Smooth muscle cell (in vitro differentiated cells): ENCODE measurements at regions not wholly inside any gene's neighbourhood (a gene's known extent, or its start where the extent isn't known, plus 50 kb on each side); places are given as distances from the start of the nearest gene placed in this dataset.

Experiments
- DNase-seq: peaks from one replicate; lab custom pipeline; 2025; ENCODE audit not compliant: unreplicated experiment; lab: John Stamatoyannopoulos, UW
- H2AFZ ChIP-seq: fragments of 200-600 bp; sonication (generic); 2 replicates; pipeline ENCODE4 v1.6.0; 2016; ENCODE audit warnings: antibody characterized with exemption, low read depth, mild to moderate bottlenecking
- H3F3A ChIP-seq: fragments of 200-600 bp; sonication (generic); 2 replicates; pipeline ENCODE4 v1.6.0; 2017; ENCODE audit warnings: antibody characterized with exemption, low read depth
- H3K27ac ChIP-seq: fragments of 200-600 bp; sonication (generic); 2 replicates; pipeline ENCODE4 v1.5.1; 2016; ENCODE audit warnings: low read depth, mild to moderate bottlenecking
- H3K27me3 ChIP-seq: fragments of 200-600 bp; sonication (generic); 2 replicates; pipeline ENCODE4 v1.6.1; 2016; ENCODE audit warnings: low read depth, mild to moderate bottlenecking
- H3K36me3 ChIP-seq: fragments of 200-600 bp; sonication (generic); 2 replicates; pipeline ENCODE4 v1.5.1; 2016; ENCODE audit warnings: low read depth
- H3K4me1 ChIP-seq: fragments of 200-600 bp; sonication (generic); 2 replicates; pipeline ENCODE4 v1.5.1; 2016; ENCODE audit warnings: low read depth
- H3K4me2 ChIP-seq: fragments of 200-600 bp; sonication (generic); 2 replicates; pipeline ENCODE4 v1.6.0; 2016; ENCODE audit warnings: mild to moderate bottlenecking
- H3K4me3 ChIP-seq: fragments of 200-600 bp; sonication (generic); 2 replicates; pipeline ENCODE4 v1.5.1; 2016; ENCODE audit warnings: mild to moderate bottlenecking
- H3K79me2 ChIP-seq: fragments of 200-600 bp; sonication (generic); 2 replicates; pipeline ENCODE4 v1.6.0; 2016; ENCODE audit warnings: low read depth, mild to moderate bottlenecking
- H3K9ac ChIP-seq: fragments of 200-600 bp; sonication (generic); 2 replicates; pipeline ENCODE4 v1.6.0; 2016; ENCODE audit warnings: low read depth
- H3K9me3 ChIP-seq: fragments of 200-600 bp; sonication (generic); replicated peaks from 2 replicates; pipeline ENCODE4 v1.5.1; 2016; ENCODE audit warnings: low read depth
- H4K20me1 ChIP-seq: fragments of 200-600 bp; sonication (generic); 2 replicates; pipeline ENCODE4 v1.6.0; 2016; ENCODE audit warnings: low read depth
- WGBS: methylation state at CpG from one replicate; pipeline ENCODE4 v1.1.7; 2016; ENCODE audit warnings: low lambda C conversion rate; 5-methylcytosine and 5-hydroxymethylcytosine counted together
- TF ChIP-seq, protein P1 (sequence below): fragments of 200-600 bp; sonication (generic); IDR thresholded peaks from 2 replicates; pipeline ENCODE4 v1.5.1; 2017; ENCODE audit warnings: borderline replicate concordance, mild to moderate bottlenecking, antibody characterized with exemption; ENCODE audit not compliant: insufficient read depth, poor library complexity, severe bottlenecking

GRCh38 chr1:82227306-82228095 lies 426.8 kb downstream of the ADGRL2 start:
- H3K27me3 ChIP-seq: no peaks in the 10 kb centered on the region
- H3K9ac ChIP-seq: no peak overlapping the region
- H3K27ac ChIP-seq: no peak overlapping the region
- TF ChIP-seq, protein P1, sequence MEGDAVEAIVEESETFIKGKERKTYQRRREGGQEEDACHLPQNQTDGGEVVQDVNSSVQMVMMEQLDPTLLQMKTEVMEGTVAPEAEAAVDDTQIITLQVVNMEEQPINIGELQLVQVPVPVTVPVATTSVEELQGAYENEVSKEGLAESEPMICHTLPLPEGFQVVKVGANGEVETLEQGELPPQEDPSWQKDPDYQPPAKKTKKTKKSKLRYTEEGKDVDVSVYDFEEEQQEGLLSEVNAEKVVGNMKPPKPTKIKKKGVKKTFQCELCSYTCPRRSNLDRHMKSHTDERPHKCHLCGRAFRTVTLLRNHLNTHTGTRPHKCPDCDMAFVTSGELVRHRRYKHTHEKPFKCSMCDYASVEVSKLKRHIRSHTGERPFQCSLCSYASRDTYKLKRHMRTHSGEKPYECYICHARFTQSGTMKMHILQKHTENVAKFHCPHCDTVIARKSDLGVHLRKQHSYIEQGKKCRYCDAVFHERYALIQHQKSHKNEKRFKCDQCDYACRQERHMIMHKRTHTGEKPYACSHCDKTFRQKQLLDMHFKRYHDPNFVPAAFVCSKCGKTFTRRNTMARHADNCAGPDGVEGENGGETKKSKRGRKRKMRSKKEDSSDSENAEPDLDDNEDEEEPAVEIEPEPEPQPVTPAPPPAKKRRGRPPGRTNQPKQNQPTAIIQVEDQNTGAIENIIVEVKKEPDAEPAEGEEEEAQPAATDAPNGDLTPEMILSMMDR: no peak
- no peaks in the 10 kb centered on the region for H3K4me1 ChIP-seq
- H3K4me3 ChIP-seq: no peak overlapping the region
- 90% methylated on average over 3 of the region's 3 CpGs for WGBS
- H3K4me2 ChIP-seq: no peak overlapping the region
- H3K79me2 ChIP-seq: no peaks in the 10 kb centered on the region
- no peaks in the 10 kb centered on the region for H3K9me3 ChIP-seq
- no peaks in the 10 kb centered on the region for H3F3A ChIP-seq
- peak overlapping the region; percentile 1 for H2AFZ ChIP-seq
- H3K36me3 ChIP-seq: no peaks in the 10 kb centered on the region
- DNase-seq: no peak
- no peaks in the 10 kb centered on the region for H4K20me1 ChIP-seq

DNA sequence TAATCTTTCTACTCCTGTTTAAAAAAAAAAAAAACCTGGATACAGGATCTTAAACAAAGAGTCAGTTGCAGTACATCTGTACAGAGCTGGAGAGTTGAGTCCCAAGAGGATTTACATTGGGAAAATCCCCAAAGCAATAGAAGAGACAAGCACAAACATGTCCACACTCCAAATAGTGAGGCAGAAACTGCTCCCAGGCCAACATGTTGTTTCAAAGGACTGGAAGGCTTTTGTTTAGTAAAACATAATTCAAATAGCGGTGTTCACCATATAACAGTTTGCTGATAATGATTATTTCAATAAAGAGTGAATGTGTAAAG lies 425.4 kb downstream of the ADGRL2 start:
- 78% methylated on average over 1 of the region's 1 CpG for WGBS

DNA sequence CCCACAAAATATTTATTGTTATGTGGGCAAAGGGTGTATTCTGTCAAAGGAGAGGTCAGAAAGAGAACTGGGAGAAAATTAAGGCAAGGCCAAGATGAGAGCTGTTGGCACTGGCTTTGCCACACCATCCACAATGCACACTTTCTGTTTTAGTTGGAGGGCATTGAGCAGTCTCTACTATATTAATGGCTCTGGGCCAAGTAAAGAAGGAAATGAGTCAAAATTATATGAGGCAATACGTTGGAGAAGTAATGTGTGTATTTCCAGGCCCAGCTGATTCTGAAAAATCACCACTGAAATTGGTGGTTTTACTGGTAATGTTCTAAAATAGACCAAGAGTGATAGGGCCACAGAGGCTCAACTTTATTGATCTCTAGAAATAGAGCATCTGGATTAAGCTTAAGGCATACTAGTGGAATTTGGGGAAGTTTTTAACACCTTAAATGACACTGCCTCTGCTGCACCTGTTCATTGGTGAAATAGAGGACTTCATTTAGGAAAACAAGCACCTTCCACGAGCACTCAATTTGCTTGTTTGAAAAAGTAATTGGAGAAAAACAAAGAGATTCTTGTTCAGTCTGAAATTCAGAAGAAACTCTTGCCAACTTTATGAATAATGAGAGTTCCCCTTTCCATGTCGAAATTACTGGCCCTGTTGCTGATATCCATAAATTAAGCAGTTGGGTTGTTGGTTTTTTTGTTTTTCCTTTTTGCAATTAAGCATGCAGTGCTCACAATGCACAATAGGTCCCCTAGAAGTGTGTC lies 424.9 kb downstream of the ADGRL2 start:
- Histone ChIP-seq H3K27me3 (no peaks in the 10 kb centered on the region), H3K9me3 (no peaks in the 10 kb centered on the region), H3K27ac (no peak overlapping the region), H3K9ac (no peak overlapping the region), H3K4me1 (no peaks in the 10 kb centered on the region), H3K4me3 (no peak overlapping the region), H3F3A (no peaks in the 10 kb centered on the region), H3K4me2 (no peak overlapping the region), H4K20me1 (no peaks in the 10 kb centered on the region), H3K79me2 (no peaks in the 10 kb centered on the region), H3K36me3 (no peaks in the 10 kb centered on the region), H2AFZ (peak overlapping the region; percentile 57)
- WGBS: 65% methylated on average over 3 of the region's 3 CpGs
- DNase-seq: no peak
- TF ChIP-seq, protein P1: no peak

More for the DNA sequence above, 425.4 kb downstream of the ADGRL2 start:
- no peak overlapping the region for H3K4me2 ChIP-seq
- TF ChIP-seq, protein P1: no peak
- H3K9me3 ChIP-seq: no peaks in the 10 kb centered on the region
- no peaks in the 10 kb centered on the region for H3K36me3 ChIP-seq
- H3K4me1 ChIP-seq: no peaks in the 10 kb centered on the region
- no peak overlapping the region for H3K4me3 ChIP-seq
- no peaks in the 10 kb centered on the region for H3K27me3 ChIP-seq
- H3K9ac ChIP-seq: no peak overlapping the region
- no peak overlapping the region for H3K27ac ChIP-seq
- peak overlapping the region; percentile 57 for H2AFZ ChIP-seq
- no peaks in the 10 kb centered on the region for H4K20me1 ChIP-seq
- H3K79me2 ChIP-seq: no peaks in the 10 kb centered on the region
- no peak for DNase-seq
- no peaks in the 10 kb centered on the region for H3F3A ChIP-seq
